ENCODE measurements at regions not wholly inside any gene's neighbourhood (a gene's known extent, or its start where the extent isn't known, plus 50 kb on each side); places are given as distances from the start of the nearest gene placed in this dataset.

DNA sequence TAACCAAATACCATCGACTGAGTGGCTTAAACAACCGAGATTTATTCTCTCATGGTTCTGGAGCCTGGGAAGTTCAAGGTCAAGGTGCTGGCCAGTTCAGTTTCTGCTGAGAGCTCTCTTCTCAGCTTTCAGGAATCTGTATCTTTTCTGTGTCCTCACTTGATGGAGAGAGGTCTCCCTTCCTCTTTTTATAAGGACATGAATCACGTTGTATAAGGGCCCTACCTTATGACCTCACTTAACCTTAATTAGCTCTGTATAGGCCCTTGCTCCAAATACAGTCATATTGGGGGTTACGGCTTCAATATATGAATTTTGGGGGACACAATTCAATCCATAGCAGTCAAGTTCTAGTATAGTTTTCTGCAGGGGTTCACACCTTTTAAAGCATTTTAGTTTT, 135.2 kb upstream of the ADO start:
- no peak overlapping the region for H3K4me3 ChIP-seq (ENCODE audit: low read depth, low read length)
- H3K4me1 ChIP-seq (ENCODE audit: control insufficient read depth, insufficient read depth, low read length), result no peaks in the 10 kb centered on the region
- no peaks in the 10 kb centered on the region for H3K9me3 ChIP-seq (ENCODE audit: control insufficient read depth, insufficient read depth, low read depth, low read length)
- H3K36me3 ChIP-seq (ENCODE audit: control insufficient read depth in 2 of 2, insufficient read depth in 1 of 2, low read length in 2 of 2), result no peaks in the 10 kb centered on the region
- POLR2A ChIA-PET, result no interaction called here
- H3K27ac ChIP-seq (ENCODE audit: extremely low read depth, low read depth, low read length), result no peak overlapping the region
- CTCF ChIA-PET, result no interaction called here
- TF ChIP-seq, protein P1, sequence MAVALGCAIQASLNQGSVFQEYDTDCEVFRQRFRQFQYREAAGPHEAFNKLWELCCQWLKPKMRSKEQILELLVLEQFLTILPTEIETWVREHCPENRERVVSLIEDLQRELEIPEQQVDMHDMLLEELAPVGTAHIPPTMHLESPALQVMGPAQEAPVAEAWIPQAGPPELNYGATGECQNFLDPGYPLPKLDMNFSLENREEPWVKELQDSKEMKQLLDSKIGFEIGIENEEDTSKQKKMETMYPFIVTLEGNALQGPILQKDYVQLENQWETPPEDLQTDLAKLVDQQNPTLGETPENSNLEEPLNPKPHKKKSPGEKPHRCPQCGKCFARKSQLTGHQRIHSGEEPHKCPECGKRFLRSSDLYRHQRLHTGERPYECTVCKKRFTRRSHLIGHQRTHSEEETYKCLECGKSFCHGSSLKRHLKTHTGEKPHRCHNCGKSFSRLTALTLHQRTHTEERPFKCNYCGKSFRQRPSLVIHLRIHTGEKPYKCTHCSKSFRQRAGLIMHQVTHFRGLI (tag by site-specific recombination; IDR thresholded peaks at IDR 0.05), result no peak
- TF ChIP-seq ZNF426 (tag by site-specific recombination; IDR thresholded peaks at IDR 0.05), result no peak
- TF ChIP-seq ZNF112 (tag by site-specific recombination; IDR thresholded peaks at IDR 0.05), result no peak
- no peak for TF ChIP-seq ZNF175 (tag by site-specific recombination; IDR thresholded peaks at IDR 0.05)
- TF ChIP-seq ZEB2 (tag by site-specific recombination; IDR thresholded peaks at IDR 0.05), result no peak
- TF ChIP-seq, protein P2, sequence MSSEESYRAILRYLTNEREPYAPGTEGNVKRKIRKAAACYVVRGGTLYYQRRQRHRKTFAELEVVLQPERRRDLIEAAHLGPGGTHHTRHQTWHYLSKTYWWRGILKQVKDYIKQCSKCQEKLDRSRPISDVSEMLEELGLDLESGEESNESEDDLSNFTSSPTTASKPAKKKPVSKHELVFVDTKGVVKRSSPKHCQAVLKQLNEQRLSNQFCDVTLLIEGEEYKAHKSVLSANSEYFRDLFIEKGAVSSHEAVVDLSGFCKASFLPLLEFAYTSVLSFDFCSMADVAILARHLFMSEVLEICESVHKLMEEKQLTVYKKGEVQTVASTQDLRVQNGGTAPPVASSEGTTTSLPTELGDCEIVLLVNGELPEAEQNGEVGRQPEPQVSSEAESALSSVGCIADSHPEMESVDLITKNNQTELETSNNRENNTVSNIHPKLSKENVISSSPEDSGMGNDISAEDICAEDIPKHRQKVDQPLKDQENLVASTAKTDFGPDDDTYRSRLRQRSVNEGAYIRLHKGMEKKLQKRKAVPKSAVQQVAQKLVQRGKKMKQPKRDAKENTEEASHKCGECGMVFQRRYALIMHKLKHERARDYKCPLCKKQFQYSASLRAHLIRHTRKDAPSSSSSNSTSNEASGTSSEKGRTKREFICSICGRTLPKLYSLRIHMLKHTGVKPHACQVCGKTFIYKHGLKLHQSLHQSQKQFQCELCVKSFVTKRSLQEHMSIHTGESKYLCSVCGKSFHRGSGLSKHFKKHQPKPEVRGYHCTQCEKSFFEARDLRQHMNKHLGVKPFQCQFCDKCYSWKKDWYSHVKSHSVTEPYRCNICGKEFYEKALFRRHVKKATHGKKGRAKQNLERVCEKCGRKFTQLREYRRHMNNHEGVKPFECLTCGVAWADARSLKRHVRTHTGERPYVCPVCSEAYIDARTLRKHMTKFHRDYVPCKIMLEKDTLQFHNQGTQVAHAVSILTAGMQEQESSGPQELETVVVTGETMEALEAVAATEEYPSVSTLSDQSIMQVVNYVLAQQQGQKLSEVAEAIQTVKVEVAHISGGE (tag by site-specific recombination; conservative IDR thresholded peaks at IDR 0.05; ENCODE audit: low read depth), result no peak
- no peak for TF ChIP-seq HOXA7 (CRISPR knock-in tag; IDR thresholded peaks at IDR 0.05; ENCODE audit: borderline replicate concordance)
- TF ChIP-seq ZFP41 (tag by site-specific recombination; IDR thresholded peaks at IDR 0.05; ENCODE audit: borderline replicate concordance), result no peak
- TF ChIP-seq ZNF266 (tag by site-specific recombination; IDR thresholded peaks at IDR 0.05; ENCODE audit: low read depth), result no peak
- TF ChIP-seq ZNF654 (tag by site-specific recombination; IDR thresholded peaks at IDR 0.05; ENCODE audit: low read depth), result no peak
- no peak for TF ChIP-seq KLF17 (tag by site-specific recombination; IDR thresholded peaks at IDR 0.05)
- TF ChIP-seq, protein P3, sequence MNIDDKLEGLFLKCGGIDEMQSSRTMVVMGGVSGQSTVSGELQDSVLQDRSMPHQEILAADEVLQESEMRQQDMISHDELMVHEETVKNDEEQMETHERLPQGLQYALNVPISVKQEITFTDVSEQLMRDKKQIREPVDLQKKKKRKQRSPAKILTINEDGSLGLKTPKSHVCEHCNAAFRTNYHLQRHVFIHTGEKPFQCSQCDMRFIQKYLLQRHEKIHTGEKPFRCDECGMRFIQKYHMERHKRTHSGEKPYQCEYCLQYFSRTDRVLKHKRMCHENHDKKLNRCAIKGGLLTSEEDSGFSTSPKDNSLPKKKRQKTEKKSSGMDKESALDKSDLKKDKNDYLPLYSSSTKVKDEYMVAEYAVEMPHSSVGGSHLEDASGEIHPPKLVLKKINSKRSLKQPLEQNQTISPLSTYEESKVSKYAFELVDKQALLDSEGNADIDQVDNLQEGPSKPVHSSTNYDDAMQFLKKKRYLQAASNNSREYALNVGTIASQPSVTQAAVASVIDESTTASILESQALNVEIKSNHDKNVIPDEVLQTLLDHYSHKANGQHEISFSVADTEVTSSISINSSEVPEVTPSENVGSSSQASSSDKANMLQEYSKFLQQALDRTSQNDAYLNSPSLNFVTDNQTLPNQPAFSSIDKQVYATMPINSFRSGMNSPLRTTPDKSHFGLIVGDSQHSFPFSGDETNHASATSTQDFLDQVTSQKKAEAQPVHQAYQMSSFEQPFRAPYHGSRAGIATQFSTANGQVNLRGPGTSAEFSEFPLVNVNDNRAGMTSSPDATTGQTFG (tag by site-specific recombination; IDR thresholded peaks at IDR 0.05; ENCODE audit: borderline replicate concordance), result no peak
- no peak for TF ChIP-seq OSR2 (tag by site-specific recombination; IDR thresholded peaks at IDR 0.05)
- TF ChIP-seq ZNF202 (tag by site-specific recombination; IDR thresholded peaks at IDR 0.05; ENCODE audit: borderline replicate concordance), result no peak
- no peak for TF ChIP-seq YY2 (tag by site-specific recombination; IDR thresholded peaks at IDR 0.05)
- TF ChIP-seq SP7 (tag by site-specific recombination; IDR thresholded peaks at IDR 0.05), result no peak
- no peak for TF ChIP-seq ZNF701 (tag by site-specific recombination; IDR thresholded peaks at IDR 0.05)
- no peak for TF ChIP-seq ZNF394 (tag by site-specific recombination; IDR thresholded peaks at IDR 0.05; ENCODE audit: borderline replicate concordance)
- no peak for TF ChIP-seq ZNF610 (tag by site-specific recombination; IDR thresholded peaks at IDR 0.05; ENCODE audit: borderline replicate concordance)
- no peak for TF ChIP-seq WT1 (tag by site-specific recombination; IDR thresholded peaks at IDR 0.05)
